NOMO-1 treated with dmso at 0.1 percent for 144 hours (cell line): ENCODE measurements at regions not wholly inside any gene's neighbourhood (a gene's known extent, or its start where the extent isn't known, plus 50 kb on each side); places are given as distances from the start of the nearest gene placed in this dataset.
"Not testable (repeated sequence)": the region's sequence is repeated elsewhere in the genome, so short reads cannot be mapped to it uniquely, and the experiment has no call there.

Experiments used
- DNase-seq: peaks from one replicate; lab custom pipeline; 2025; ENCODE audit not compliant: unreplicated experiment; lab: John Stamatoyannopoulos, UW

DNA sequence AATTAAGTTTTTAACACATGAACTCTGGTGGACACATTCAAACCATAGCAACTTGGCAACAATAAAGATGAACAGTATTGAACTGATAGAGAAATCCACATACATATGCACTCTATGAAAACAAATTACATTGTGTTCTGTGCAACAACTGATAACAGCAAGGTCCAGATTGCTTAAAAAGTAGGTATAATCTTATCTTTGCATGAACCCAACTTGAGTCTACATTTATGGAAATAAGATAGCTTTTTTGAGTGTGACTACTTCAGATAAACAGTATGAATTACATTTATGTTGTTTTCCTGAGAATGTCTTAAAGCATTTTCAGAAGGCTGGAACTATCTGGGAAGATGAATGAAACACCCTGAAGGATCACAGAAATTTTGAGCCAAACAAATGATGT lies 212.6 kb upstream of the GK2 start:
- no peak for DNase-seq

DNA sequence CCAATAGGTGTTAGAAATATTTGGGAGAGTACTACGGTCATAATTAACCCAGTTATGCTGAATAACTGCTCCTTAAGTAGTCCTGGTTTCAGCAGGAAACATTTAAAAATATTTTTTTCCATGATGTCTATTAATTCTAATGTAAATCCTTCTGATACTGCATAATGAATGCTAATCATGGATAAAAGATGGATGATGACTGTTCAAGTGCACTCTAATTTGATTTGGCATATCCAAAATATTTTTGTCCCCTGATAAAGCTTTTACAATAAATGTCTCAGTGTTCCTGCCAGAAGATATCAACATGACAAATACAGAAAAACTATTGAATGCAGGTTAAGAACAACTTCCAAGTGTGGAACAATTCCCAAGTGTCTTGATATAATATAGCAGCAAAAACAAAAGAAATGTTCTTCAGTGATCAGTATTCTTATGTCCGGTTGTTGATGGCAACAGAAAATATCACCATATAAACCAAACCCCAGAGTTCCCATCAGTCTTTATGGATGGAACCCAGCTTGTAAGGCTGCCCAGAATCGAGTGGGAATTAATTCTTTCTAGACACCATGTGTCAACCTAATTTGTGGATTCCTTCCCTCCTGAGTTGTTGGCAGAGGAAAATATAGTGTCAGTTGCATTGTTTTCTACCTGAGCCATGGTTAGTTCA lies 205.4 kb upstream of the GK2 start:
- no peak for DNase-seq

DNA sequence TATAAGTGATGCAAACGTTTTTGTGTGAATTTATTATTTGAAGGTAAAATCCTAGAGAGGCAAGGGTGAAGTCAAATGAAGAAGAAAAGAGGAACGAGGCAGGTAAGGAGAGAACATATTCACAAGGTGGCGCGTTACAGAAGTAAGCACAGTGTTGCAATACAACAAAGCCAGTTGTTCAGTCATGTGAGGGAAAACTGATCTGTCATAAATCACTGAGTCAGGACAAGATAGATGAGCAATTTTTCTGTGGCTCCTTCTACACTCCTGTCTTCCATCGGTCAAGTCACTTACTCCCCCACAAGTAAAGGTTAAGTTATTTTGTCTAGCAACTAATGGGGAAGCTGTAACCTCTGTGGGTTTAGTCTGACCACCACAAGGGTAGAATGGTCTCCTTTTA lies 203.0 kb upstream of the GK2 start:
- no peak for DNase-seq

DNA sequence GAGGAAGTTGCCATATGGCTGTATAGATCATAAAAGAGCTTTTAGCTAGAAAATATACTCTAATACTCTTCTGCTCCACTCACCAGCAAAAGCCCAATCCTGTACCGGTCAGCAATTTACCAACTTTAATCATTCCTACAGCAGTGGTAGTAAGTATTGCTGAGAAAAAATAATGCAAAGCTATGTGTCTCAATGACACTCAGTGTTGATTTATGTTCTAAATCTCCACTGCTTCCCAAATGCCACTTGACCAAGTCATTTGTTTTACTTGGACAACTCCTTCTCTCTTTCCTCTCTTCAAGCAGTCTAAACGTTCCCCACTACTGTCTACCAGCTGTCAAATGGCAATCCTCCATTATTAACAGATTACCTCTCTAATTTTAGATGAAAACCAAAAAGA lies 201.8 kb upstream of the GK2 start:
- DNase-seq = no peak

DNA sequence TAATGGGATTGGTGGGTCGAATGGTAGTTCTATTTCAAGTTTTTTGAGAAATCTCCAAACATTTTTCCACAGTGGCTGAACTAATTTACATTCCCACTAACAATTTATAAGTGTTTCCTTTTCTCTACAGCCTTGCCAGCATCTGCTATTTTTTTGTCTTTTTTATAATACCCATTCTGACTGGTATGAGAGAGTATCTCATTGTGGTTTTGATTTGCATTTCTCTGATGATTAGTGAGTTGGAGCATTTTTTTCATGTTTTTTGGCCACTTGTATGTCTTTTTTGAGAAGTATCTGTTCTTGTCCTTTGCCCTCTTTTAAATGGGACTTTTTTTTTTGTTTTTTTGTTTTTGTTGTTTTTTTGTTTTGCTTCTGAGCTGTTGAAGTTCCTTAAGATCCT lies 200.0 kb upstream of the GK2 start:
- DNase-seq = no peak

DNA sequence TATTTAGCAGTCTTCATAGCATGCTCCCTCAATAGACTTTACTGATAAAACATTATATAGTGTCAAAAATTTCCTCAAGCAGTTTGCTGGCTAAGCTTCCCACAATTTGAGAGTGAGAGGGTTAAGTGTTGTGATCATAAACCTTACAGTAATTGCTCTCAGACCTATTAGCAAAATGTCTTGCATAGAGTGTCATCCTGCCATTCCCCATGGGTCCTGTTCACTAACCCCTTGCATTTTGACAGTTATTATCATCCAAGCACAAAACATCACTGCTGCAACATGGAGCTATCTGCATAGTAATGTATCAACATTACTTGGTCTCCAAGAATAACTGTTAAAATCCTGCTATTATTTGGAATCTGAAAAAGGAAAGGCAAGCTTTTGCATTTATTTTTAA lies 196.1 kb upstream of the GK2 start:
- no peak for DNase-seq

DNA sequence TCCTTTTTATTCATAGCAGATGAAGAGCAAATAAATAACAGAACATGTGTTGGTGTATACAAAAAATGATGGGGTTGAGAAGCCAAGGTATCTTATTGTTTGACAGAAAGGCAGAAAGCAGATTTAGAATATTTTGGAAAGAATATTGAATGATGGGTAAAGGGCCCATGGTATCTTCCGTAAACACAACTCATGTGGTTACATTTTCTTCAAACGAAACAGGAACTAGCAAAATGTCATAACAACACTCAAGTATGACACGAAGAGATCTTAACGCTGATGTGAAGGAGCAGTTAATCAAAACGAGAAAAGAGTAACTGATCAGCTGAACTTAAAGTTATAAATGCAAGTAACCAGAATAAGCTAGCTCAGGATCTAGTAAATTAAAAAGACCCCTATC lies 195.7 kb upstream of the GK2 start:
- peak; percentile 37 for DNase-seq

DNA sequence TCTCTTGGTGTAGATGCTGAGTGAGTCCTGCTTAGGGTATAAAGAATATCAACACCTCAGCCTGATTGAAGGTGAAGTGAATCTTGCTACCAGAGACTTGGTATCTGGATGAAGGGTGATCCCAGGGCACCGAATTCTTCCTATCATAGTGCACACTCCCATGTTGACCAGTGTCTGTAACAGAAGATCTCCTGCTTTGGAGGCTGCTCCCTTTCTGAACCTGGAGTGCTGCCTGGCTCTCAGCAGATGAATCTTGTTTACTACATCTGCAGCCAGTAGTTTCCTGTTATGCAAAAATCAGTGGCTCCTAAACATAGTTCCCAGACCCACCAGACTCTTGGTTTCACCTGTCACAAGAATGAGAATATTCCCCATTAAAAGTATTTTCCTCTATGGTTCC lies 191.7 kb upstream of the GK2 start:
- DNase-seq = no peak

DNA sequence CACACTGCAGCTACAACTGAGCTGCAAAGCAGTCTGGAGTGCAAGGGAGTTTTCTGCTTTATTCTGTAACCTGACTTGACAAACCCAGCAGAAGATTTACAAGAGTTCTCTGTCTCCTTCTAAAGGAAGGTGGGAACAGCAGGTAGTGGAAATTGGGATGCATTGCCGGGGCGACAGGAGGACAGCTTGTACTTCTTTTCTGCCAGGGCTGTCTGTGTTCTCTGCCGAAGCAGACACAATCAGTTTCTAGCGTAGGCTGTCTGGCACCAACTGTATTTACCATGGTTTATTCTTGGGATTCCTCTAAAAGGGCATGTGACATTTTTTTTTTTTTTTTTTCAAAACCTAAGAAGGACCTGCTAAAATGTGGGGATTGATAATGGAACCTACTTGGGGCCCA lies 190.8 kb upstream of the GK2 start:
- DNase-seq = no peak

DNA sequence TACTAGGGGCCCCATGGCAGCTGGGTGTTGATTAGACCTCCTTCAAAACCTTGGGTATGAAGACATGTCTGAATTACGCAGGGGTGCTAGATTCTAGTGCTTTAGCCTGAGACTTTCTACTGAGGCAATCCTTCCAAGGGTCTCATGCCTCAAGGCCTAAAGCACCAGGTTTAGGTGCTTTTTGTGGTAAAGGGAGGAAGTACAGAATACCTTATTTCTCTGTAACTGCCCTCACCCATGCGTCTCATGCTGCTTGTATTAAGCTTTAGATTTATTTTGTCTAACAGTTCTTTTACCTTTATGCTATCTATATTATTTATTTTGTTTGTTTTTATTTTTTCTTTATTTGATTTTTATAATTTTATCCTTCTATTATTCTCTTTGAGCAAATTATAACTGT lies 190.2 kb upstream of the GK2 start:
- no peak for DNase-seq

DNA sequence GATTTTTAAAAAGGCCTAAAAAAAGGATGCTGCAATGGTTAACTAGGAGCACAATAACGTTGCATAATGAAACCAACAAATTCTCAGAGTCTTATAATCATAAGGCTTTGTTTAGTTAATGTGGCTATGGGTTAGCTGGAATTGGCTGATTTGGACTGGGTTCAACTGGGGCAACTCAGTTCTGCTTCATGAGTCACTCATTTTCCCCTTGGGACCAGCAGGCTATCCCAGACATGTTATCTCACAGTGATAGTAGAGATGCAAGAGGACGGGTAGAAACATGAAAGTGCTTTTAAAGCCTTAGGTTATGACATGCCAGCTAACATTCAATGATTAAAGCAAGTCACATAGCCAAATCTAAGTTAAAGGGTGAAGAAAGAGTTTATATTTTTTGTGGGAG lies 189.2 kb upstream of the GK2 start:
- DNase-seq = no peak

DNA sequence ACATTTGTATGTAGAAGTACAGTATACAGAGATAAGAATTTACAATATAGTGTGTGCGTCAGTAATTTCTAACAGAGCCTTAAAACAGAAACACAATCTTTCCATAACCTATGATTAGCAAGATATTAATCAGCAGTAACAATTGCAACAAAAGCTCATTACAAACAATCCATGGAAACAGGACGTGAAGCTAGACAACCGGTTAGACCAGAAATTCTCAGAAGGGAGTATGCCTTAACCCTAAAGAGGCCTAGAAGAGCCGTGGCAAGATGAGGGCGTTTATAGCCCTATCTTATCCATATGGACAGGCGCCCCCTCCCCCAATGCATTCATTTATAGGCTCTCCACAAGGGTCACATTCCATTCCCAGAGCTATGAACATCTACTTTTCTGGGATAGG lies 184.2 kb upstream of the GK2 start:
- not testable (repeated sequence) for DNase-seq

DNA sequence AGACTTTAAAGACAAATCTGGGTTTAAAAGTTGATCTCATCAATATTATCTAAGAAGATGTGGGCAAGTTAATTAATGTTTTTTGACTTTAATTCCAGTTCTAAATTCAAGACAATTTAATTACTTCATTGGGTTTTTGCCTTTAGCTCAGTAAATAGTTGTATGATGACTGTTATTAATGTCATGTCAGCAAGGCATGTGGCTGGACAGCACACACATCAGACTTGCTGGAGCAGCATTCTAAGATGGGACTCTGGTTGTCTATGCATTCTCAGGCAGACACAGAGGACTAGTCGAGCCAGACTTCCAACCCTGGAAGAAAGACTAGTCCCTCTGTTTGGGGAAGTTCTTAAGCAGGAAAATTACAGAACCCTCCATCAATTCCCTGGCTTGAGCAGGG lies 180.7 kb upstream of the GK2 start:
- DNase-seq = no peak

DNA sequence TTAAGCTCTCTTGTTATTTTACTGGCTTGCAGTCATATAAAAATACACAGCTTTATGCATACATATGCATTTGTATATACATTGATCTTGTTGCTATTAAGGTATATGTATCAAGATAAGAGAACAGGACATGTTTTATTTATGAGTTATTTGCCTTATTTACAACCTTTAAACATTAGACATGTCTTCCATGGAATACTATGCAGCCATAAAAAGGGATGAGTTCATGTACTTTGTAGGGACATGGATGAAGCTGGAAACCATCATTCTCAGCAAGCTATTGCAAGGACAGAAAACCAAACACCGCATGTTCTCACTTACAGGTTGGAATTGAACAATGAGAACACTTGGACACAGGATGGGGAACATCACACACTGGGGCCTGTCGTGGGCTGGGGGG lies 179.2 kb upstream of the GK2 start:
- DNase-seq = not testable (repeated sequence)

DNA sequence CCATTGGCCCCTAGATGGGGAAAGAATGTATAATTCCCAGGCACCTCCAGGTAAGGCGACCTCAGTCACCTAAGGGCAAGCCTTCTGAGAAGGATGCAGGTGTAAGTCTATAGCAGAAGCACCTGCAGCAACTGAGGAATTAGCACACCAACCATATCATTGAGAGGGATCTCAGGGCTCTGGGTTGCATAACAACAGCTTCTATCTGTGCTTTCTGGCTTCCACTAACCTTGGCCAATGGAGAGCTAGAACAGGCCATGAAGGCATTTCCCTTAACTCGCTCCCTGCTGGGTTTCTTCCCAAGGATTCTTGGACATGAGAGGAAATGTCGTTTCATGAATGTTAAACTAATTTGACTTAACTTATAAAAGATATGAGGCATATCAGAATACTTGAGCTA lies 177.8 kb upstream of the GK2 start:
- no peak for DNase-seq

DNA sequence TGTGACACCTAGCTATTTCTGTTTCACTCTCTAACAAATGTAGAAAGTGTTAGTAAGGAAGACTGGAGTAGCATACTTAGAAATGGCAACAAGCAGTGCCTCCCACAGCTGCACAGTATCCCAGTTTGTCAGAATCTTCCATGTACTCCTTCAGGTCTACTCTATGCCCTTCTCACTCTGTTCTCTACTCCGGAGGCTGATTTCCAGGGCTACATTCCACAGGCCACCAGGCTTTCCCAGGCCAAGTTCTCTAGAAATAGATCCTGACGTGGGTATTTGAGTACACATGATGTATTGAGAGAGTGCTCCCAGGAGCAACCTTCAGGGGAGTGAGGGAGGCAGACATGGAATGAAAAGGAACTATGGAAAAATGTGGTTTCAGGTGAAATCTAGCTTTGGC lies 177.3 kb upstream of the GK2 start:
- no peak for DNase-seq

DNA sequence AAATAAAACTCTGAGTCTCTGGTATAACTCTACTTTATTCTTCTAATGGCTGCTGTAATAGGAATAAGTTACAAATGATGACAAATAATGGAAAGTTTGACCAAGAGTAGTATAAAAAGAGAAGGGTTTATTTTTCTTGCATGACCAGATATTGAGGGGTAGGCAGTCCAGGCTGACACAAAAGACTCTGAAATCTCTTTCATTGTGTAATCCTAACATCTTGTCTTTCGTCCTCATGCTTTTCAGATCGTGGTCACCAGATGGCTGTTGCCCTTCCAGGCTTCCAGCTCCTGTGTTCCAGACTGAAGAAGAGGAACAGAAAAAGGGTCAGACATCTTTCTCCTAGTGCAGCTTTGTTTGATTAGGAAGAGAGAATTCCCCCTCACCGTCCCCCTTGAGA lies 176.9 kb upstream of the GK2 start:
- no peak for DNase-seq

DNA sequence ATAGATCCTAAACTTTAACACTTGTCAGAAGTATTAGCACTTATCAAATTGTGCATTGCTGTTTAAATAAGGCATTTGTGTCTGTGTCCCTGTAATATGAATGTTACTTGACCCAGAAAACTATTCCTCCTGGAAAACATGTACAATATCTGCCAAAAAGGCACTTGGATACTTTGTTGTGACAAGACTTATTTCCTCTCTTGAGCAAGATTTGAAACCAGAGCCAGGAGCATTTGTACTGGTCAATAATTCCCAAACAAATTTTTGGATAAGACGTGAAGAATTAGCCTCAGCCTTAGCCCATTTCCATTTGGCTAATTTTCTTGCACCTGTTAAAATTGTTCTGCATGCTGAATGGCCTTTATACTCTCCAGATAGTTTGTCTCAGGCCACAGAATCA lies 176.3 kb upstream of the GK2 start:
- no peak for DNase-seq

DNA sequence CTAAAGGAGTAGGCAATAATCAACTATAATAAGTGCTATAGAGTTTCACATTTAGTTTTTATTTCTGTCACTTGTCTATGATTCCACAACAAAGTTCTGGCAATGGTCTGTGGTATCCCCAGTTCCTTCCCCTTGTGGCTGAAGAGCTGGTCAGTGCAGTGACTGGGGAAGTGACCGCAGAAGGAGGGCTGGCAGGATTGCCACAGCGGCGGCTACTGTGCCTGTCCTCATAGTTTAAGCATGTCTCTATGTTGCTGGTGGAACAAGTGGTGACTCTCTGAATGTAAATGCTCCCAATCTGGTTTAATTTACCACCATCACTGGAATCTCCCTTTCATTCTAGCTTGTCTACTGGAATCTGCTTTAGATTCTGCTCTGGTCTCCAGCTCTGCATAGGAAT lies 170.6 kb upstream of the GK2 start:
- DNase-seq = peak; percentile 49

DNA sequence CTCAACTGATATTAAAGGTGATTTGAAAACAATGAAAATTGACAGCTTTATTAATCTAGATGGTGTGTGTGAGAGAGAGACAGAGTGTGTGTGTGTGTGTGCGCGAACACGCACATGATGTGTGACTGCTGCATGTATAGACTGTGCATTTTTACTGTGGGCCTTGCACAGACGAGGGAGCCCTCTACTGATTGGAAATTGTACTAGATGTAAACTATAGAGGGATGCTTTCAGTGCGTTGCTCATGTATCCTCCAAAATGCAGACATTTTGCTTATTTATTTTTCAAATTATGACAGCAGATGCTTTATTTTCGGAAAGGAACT lies 168.4 kb upstream of the GK2 start:
- no peak for DNase-seq

DNA sequence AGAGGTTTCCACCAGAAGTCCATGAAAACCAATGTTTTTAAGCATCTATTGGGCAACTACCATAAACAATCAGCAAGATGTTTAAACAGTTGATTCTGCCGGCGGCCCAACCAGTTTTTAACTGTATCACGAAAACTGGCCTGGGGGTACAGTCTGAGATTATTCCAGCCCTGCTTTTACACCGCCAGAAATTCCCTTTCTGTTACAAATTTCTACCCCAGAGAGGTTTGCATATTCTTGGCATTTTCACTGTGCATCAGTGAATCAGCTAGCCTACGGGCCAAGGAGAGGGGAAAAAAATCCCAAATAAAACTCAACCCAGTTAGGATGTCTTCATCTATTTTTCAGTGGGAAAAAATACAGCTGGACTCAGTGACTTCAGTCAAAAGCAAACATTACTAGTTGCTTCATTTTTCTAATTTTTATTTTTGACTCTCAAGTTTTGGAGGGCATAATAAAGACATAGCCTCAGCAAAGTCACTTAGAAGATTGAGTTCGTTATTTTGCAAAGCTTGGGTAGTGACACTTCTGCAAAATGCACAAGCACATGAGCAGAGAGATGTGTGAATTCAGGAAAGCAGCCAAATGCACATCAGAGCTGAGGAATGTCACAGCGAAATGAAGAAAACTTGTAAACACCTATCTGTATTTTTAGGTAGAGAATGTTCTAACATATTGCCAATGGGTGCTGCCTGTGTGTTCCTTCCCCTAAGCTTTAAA lies 167.8 kb upstream of the GK2 start:
- DNase-seq = no peak

DNA sequence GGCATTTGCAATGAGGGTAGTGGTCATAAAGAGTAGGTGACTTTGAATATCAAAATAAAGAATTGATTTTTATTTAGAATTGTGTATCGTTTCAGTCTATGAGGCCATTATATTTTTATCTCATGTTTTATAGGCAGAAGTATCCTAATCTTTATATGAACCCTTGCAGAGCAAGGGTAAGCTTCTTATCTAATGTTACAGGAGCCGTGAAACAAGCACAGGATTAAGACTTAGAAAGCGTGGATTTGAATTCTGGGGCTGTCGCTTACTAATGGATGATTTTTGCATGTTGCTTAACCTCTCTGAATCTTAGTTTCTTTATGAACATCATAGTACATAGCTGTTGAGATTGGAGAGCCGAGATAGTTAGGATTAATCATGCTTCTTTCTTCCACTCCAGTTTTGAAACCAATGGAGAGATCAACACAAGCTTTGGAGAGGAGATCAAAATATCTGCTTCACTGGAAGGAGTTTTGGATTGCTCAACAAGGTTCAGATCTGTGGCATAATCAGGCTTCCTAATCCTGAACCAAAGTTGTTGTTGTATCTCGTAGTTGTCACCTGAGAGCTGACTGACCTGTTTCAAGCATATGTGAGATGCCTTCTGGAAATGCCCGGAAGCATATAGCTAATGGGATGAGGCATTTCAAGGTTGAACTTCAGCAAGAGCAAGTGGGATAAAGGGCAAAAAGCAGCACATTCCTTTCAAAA lies 166.9 kb upstream of the GK2 start:
- no peak for DNase-seq

DNA sequence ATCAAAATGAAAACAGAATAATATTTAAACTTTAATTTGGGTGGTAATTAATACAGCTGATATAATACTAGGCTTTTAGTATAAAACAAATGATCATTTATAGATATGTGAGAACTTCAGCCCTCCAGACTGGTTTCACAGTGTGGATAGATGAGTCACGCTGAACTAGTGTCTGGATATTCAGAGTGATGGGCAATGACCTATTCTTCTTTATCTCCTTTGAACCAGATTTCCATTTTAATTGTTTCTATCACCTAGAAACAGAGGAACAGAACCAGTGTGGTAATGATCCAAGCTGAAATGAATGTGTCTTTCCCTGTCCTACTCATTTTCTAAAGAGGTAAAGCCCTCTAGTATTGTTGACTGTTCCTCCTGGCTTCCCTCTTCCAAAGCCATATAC lies 155.2 kb upstream of the GK2 start:
- DNase-seq = no peak
